ENCODE measurements at regions not wholly inside any gene's neighbourhood (a gene's known extent, or its start where the extent isn't known, plus 50 kb on each side); places are given as distances from the start of the nearest gene placed in this dataset.

DNA sequence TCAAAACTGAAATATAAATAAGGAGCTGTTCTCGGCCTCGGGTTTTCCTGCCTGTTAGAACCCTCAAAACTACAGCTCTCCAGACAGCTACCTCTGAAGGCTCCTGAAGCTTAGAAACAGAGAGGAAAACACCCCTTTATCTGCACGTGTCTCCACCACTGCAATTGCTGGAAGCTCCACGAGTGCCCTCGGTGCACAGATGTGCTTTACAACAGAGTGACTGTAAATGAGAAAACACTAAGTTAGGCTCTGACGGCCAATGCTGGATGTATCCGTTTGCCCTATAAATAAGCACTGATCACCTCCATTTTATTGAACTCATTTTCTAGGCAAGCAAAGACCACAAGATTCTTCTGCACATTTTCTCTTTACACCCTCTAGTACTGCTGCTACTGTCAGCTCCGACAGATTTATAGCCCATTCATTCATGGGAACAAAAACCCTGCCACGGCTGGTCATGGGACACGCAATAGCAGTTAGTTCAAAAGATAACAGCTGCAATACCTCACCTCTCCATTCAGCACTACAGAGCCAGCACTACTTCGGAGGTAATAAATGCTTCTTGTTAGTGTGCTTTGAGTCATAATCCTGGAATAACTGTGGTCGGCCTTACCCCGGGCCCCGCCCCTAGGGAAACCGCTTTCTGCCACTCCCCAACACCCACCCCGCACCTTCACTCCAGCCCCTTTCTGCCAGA is 241.1 kb upstream of the ZNF507 start:
- no peak overlapping the region for H3K27ac ChIP-seq (ENCODE audit: insufficient read depth, low read length, poor library complexity, severe bottlenecking)
- ATAC-seq (ENCODE audit: low read depth in 2 of 2) (no peak), DNase-seq (no peak)
- Mint-ChIP-seq H3K27me3 (peaks cover 26% of the 10 kb centered on the region), H3K36me3 (no peaks in the 10 kb centered on the region), H3K4me3 (no peak overlapping the region), H3K4me1 (peaks cover 0 to 2% (median 0%) of the 10 kb centered on the region in 4 donors), H3K9me3 (peaks cover 0 to 9% (median 0%) of the 10 kb centered on the region in 7 donors), H3K27ac (no peak overlapping the region)
- H3K36me3 ChIP-seq (ENCODE audit: control insufficient read depth, insufficient read depth, low read length): no peaks in the 10 kb centered on the region
- H3K4me3 ChIP-seq (ENCODE audit: low read depth, low read length): no peak overlapping the region
- H3K27me3 ChIP-seq (ENCODE audit: control insufficient read depth, insufficient read depth, low read length): no peaks in the 10 kb centered on the region
- H3K9me3 ChIP-seq (ENCODE audit: control insufficient read depth in 2 of 2, low read length in 2 of 2): no peaks in the 10 kb centered on the region
- H3K4me1 ChIP-seq (ENCODE audit: control insufficient read depth, insufficient read depth, low read length, poor library complexity, severe bottlenecking): no peaks in the 10 kb centered on the region

DNA sequence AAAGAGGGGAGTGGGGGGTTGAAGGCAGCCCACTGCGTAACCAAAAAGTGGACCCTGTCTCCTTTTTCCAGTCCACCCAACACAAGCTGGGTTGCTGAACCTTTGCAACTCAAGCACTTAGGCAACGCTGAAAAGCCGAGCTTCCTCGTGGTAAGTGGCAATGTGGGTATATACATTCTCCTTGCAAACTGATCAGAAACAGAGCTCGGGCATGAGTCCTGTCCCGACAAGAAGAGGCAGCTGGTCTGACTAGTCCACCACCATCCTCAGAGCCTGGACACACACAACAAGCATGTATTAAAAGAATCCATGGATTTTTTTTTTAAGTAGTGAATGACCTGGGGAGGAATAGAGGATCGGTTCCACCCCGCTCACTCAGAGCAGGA is 240.6 kb upstream of the ZNF507 start:
- Mint-ChIP-seq H3K27ac (no peak overlapping the region), H3K36me3 (no peaks in the 10 kb centered on the region), H3K27me3 (peaks cover 26% of the 10 kb centered on the region), H3K4me3 (no peak overlapping the region), H3K4me1 (peaks cover 0 to 2% (median 0%) of the 10 kb centered on the region in 4 donors), H3K9me3 (peaks cover 0 to 8% (median 0%) of the 10 kb centered on the region in 7 donors)
- no peaks in the 10 kb centered on the region for H3K4me1 ChIP-seq (ENCODE audit: control insufficient read depth, insufficient read depth, low read length, poor library complexity, severe bottlenecking)
- ATAC-seq (ENCODE audit: low read depth in 2 of 2) (no peak), DNase-seq (no peak)
- H3K9me3 ChIP-seq (ENCODE audit: control insufficient read depth in 2 of 2, low read length in 2 of 2): no peaks in the 10 kb centered on the region
- no peak overlapping the region for H3K4me3 ChIP-seq (ENCODE audit: low read depth, low read length)
- no peaks in the 10 kb centered on the region for H3K27me3 ChIP-seq (ENCODE audit: control insufficient read depth, insufficient read depth, low read length)
- H3K36me3 ChIP-seq (ENCODE audit: control insufficient read depth, insufficient read depth, low read length): no peaks in the 10 kb centered on the region
- H3K27ac ChIP-seq (ENCODE audit: insufficient read depth, low read length, poor library complexity, severe bottlenecking): no peak overlapping the region

DNA sequence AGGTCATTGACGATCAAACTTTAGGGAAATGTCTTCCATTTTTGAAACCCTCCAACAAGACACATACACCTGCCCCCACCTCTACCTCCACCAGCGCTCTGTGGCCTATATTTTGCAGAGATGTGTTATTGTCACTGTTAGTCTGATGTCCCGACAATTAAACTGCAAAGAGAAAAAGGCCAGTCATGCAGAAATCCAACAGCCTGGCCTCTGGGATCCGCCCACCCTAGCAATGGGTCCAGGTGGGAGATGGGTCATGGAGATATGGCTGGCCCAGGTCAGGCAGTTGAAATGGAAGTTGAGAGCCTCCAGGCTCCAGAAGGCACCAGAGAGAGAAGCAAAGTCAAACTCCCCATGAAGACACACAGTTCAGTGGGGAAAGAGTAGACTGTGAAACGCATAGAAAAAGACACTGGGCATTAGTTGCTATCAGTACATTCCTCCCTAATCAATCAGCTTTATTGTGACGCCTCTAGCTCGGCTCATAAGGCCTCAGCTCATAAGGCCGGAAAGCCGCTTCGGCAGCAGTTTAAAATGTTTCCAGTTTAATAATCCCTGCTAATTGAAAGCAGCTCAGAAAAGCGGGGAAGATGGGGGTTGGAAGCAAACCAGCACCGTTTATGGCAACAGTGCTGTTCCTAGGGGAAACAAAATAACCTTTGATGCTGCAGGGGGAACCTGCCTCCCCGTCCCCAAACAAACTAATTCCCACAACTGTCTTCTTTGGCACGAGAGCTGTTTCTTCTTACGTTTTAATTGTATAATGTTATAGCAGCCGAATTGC is 239.7 kb upstream of the ZNF507 start:
- DNase-seq (no peak), ATAC-seq (ENCODE audit: low read depth in 2 of 2) (no peak)
- H3K36me3 Mint-ChIP-seq: no peaks in the 10 kb centered on the region
- Histone ChIP-seq H3K4me3 (ENCODE audit: low read depth, low read length) (no peak overlapping the region), H3K9me3 (ENCODE audit: control insufficient read depth in 2 of 2, low read length in 2 of 2) (no peaks in the 10 kb centered on the region), H3K36me3 (ENCODE audit: control insufficient read depth, insufficient read depth, low read length) (no peaks in the 10 kb centered on the region), H3K4me1 (ENCODE audit: control insufficient read depth, insufficient read depth, low read length, poor library complexity, severe bottlenecking) (no peaks in the 10 kb centered on the region), H3K27me3 (ENCODE audit: control insufficient read depth, insufficient read depth, low read length) (no peaks in the 10 kb centered on the region), H3K27ac (ENCODE audit: insufficient read depth, low read length, poor library complexity, severe bottlenecking) (no peak overlapping the region)
- peaks cover 0 to 6% (median 0%) of the 10 kb centered on the region in 7 donors for H3K9me3 Mint-ChIP-seq
- H3K27ac Mint-ChIP-seq: no peak overlapping the region
- no peak overlapping the region for H3K4me3 Mint-ChIP-seq
- peaks cover 26% of the 10 kb centered on the region for H3K27me3 Mint-ChIP-seq
- peaks cover 0 to 2% (median 0%) of the 10 kb centered on the region in 4 donors for H3K4me1 Mint-ChIP-seq

DNA sequence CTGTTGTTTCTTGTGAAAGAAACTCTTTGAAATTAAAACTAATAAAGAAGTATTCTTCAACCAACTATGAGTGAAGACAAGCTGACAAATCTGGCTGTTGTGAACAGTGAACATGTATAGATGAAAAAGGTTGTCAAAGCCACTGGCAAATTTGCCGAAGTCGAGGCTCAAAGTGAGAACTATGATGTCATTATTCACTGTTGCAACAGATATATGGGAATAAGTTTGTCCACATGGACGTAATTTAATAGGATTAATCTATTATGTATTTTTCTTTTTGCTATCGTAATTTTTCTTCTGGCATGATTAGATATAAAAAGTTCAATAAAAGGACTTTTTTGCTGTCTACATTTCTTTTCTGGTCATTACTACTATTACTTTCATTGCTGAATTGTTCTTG is 223.2 kb upstream of the ZNF507 start:
- Mint-ChIP-seq H3K4me1 (no peaks in the 10 kb centered on the region), H3K27me3 (peaks cover 8% of the 10 kb centered on the region), H3K9me3 (peaks cover 0 to 6% (median 5%) of the 10 kb centered on the region in 7 donors), H3K27ac (no peak overlapping the region), H3K36me3 (no peaks in the 10 kb centered on the region), H3K4me3 (no peak overlapping the region)
- H3K4me3 ChIP-seq (ENCODE audit: low read depth, low read length): no peak overlapping the region
- ATAC-seq (ENCODE audit: low read depth in 2 of 2): no peak
- H3K9me3 ChIP-seq (ENCODE audit: control insufficient read depth in 2 of 2, low read length in 2 of 2): no peaks in the 10 kb centered on the region
- no peak for DNase-seq
- no peaks in the 10 kb centered on the region for H3K27me3 ChIP-seq (ENCODE audit: control insufficient read depth, insufficient read depth, low read length)
- no peak overlapping the region for H3K27ac ChIP-seq (ENCODE audit: insufficient read depth, low read length, poor library complexity, severe bottlenecking)
- no peaks in the 10 kb centered on the region for H3K4me1 ChIP-seq (ENCODE audit: control insufficient read depth, insufficient read depth, low read length, poor library complexity, severe bottlenecking)
- no peaks in the 10 kb centered on the region for H3K36me3 ChIP-seq (ENCODE audit: control insufficient read depth, insufficient read depth, low read length)

DNA sequence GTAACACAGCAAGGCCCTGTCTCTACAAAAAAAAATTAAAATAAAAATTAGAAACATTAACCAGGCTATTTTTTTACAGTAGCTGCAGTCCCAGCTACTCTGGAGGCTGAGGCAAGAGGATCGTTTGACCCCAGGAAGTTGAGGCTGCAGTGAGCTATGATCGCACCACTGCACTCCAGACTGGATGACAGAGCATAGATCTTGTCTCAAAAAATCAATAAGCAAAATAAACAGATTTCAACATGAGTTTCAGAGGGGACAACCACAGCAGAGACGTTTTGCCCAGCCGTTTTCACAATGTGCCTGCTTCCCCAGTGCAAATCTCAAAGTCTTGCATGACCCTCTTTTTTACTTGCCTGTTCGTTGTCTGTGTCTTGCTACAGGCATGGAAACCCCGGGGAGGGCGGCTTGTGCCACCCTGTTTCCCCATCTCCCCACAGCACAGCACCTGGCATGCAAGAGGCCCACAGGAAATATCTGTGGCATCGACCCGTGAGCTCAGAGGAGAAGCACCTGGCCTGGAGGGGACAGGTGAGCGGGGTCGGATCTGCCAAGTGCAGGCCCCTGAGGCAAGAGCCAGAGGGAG is 222.0 kb upstream of the ZNF507 start:
- H3K27me3 Mint-ChIP-seq: no peaks in the 10 kb centered on the region
- no peak overlapping the region for H3K4me3 Mint-ChIP-seq
- no peak overlapping the region for H3K27ac Mint-ChIP-seq
- H3K9me3 Mint-ChIP-seq: peaks cover 0 to 6% (median 2%) of the 10 kb centered on the region in 7 donors
- Histone ChIP-seq H3K4me3 (ENCODE audit: low read depth, low read length) (no peak overlapping the region), H3K4me1 (ENCODE audit: control insufficient read depth, insufficient read depth, low read length, poor library complexity, severe bottlenecking) (no peaks in the 10 kb centered on the region), H3K36me3 (ENCODE audit: control insufficient read depth, insufficient read depth, low read length) (no peaks in the 10 kb centered on the region), H3K27me3 (ENCODE audit: control insufficient read depth, insufficient read depth, low read length) (no peaks in the 10 kb centered on the region), H3K9me3 (ENCODE audit: control insufficient read depth in 2 of 2, low read length in 2 of 2) (no peaks in the 10 kb centered on the region), H3K27ac (ENCODE audit: insufficient read depth, low read length, poor library complexity, severe bottlenecking) (no peak overlapping the region)
- H3K36me3 Mint-ChIP-seq: no peaks in the 10 kb centered on the region
- ATAC-seq (ENCODE audit: low read depth in 2 of 2): no peak
- DNase-seq: no peak
- H3K4me1 Mint-ChIP-seq: no peaks in the 10 kb centered on the region

DNA sequence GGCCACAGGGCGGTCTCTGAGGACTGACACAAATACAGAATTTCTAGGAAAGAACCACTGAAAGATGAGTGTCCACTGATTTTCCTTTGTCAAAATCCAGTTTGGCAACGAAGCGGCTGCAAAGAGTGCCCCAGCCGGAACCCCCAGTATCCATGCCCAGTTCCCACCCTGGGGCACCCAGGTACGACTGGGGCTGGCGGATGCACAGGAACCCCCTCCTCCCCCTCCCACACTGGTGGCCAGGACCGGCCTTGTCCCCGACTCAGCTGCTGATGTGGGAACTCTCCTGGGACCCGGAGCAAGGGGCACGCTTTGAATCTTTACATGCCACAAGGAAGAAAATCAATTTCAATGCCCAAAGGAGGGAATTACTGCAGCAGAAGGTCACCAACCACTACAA is 220.8 kb upstream of the ZNF507 start:
- Mint-ChIP-seq H3K4me3 (no peak overlapping the region), H3K36me3 (no peaks in the 10 kb centered on the region), H3K9me3 (peaks cover 0 to 3% (median 0%) of the 10 kb centered on the region in 7 donors), H3K4me1 (no peaks in the 10 kb centered on the region), H3K27ac (no peak overlapping the region), H3K27me3 (no peaks in the 10 kb centered on the region)
- no peaks in the 10 kb centered on the region for H3K27me3 ChIP-seq (ENCODE audit: control insufficient read depth, insufficient read depth, low read length)
- H3K9me3 ChIP-seq (ENCODE audit: control insufficient read depth in 2 of 2, low read length in 2 of 2): no peaks in the 10 kb centered on the region
- H3K27ac ChIP-seq (ENCODE audit: insufficient read depth, low read length, poor library complexity, severe bottlenecking): no peak overlapping the region
- H3K36me3 ChIP-seq (ENCODE audit: control insufficient read depth, insufficient read depth, low read length): no peaks in the 10 kb centered on the region
- H3K4me3 ChIP-seq (ENCODE audit: low read depth, low read length): no peak overlapping the region
- no peaks in the 10 kb centered on the region for H3K4me1 ChIP-seq (ENCODE audit: control insufficient read depth, insufficient read depth, low read length, poor library complexity, severe bottlenecking)
- ATAC-seq (ENCODE audit: low read depth in 2 of 2): no peak
- no peak for DNase-seq

DNA sequence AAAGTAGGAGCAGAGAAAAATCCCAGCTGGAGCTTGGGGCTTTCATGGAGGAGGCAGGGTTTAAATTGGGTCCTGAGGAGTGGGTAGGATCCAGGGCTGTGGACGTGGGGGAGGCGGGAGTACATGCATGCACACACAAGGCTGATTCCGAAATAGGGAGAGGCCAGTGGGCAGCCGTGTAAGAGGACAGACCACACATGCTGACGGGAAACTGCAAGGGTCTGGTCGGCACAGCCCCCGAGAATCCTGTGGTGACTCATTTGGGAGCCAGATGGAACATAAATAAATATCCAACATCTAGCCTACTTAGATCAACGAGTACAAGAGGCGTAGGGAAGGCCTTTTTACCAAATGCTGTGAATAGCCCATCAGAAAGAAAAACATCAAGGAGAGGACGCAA is 216.3 kb upstream of the ZNF507 start:
- Histone ChIP-seq H3K36me3 (ENCODE audit: control insufficient read depth, insufficient read depth, low read length) (no peaks in the 10 kb centered on the region), H3K27me3 (ENCODE audit: control insufficient read depth, insufficient read depth, low read length) (no peaks in the 10 kb centered on the region), H3K9me3 (ENCODE audit: control insufficient read depth in 2 of 2, low read length in 2 of 2) (no peaks in the 10 kb centered on the region), H3K4me1 (ENCODE audit: control insufficient read depth, insufficient read depth, low read length, poor library complexity, severe bottlenecking) (no peaks in the 10 kb centered on the region), H3K27ac (ENCODE audit: insufficient read depth, low read length, poor library complexity, severe bottlenecking) (no peak overlapping the region), H3K4me3 (ENCODE audit: low read depth, low read length) (no peak overlapping the region)
- no peaks in the 10 kb centered on the region for H3K4me1 Mint-ChIP-seq
- H3K27ac Mint-ChIP-seq: no peak overlapping the region
- no peak overlapping the region for H3K4me3 Mint-ChIP-seq
- H3K27me3 Mint-ChIP-seq: no peaks in the 10 kb centered on the region
- no peaks in the 10 kb centered on the region for H3K36me3 Mint-ChIP-seq
- DNase-seq: no peak
- no peak for ATAC-seq (ENCODE audit: low read depth in 2 of 2)
- H3K9me3 Mint-ChIP-seq: peaks cover 0 to 3% (median 0%) of the 10 kb centered on the region in 7 donors

Measured in CD4-positive, CD25-positive, alpha-beta regulatory T cell (primary cell).